H1 (cell line): ENCODE measurements at regions not wholly inside any gene's neighbourhood (a gene's known extent, or its start where the extent isn't known, plus 50 kb on each side); places are given as distances from the start of the nearest gene placed in this dataset.

Source experiments
- CTCF ChIA-PET: fragments of 300-600 bp; sonication (Branson Sonifier 250); formaldehyde crosslinking; loops from one replicate; lab custom pipeline; 2021; ENCODE audit not compliant: partially characterized antibody; lab: Charles Lee
- POLR2A ChIA-PET: fragments of 300-600 bp; sonication (Branson Sonifier 250); formaldehyde crosslinking; loops from one replicate; lab custom pipeline; 2021; ENCODE audit warnings: inconsistent platforms; ENCODE audit not compliant: partially characterized antibody; lab: Charles Lee
- DNase-seq, 2 experiments: peaks; one replicate each; pipeline versions ENCODE4 v3.0.0 to v3.0.0-alpha.2; 2010 to 2022; ENCODE audit warnings: low spot score in 2 of 2, low read depth in 1 of 2, mixed read lengths in 1 of 2
- FAIRE-seq: peaks from 2 replicates; lab custom pipeline; 2011; peaks lifted over from hg19 to GRCh38; lab: Jason Lieb, UNC
- H2AFZ ChIP-seq: 2 replicates; pipeline ENCODE4 v1.8.1; 2012; ENCODE audit warnings: low read length, inconsistent platforms
- H2AK5ac ChIP-seq: 2 replicates; pipeline ENCODE4 v1.6.1; 2013; ENCODE audit warnings: low read depth, low read length
- H2BK120ac ChIP-seq: replicated peaks from 2 replicates; pipeline ENCODE3; 2013; ENCODE audit warnings: low read depth, low read length, inconsistent platforms
- H2BK12ac ChIP-seq: 2 replicates; pipeline ENCODE4 v1.6.1; 2013; ENCODE audit warnings: low read depth, low read length
- H2BK15ac ChIP-seq: 2 replicates; pipeline ENCODE4 v1.6.1; 2013; ENCODE audit warnings: low read length
- H2BK20ac ChIP-seq: 2 replicates; pipeline ENCODE4 v1.6.1; 2013; ENCODE audit warnings: low read length
- H2BK5ac ChIP-seq: 2 replicates; pipeline ENCODE4 v1.6.1; 2013; ENCODE audit warnings: low read depth, low read length
- H3K14ac ChIP-seq: 2 replicates; pipeline ENCODE4 v1.6.1; 2013; ENCODE audit warnings: inconsistent platforms; ENCODE audit not compliant: insufficient read length
- H3K18ac ChIP-seq: 2 replicates; pipeline ENCODE4 v1.6.1; 2013; ENCODE audit warnings: low read length; ENCODE audit errors: extremely low read depth
- H3K23ac ChIP-seq: 2 replicates; pipeline ENCODE4 v1.6.1; 2013; ENCODE audit warnings: inconsistent platforms; ENCODE audit not compliant: insufficient read length
- H3K23me2 ChIP-seq: 2 replicates; pipeline ENCODE4 v1.6.1; 2013; ENCODE audit warnings: low read depth, low read length
- H3K27ac ChIP-seq: 2 replicates; pipeline ENCODE4 v1.6.1; 2011; ENCODE audit warnings: low read depth, low read length, inconsistent platforms
- H3K27me3 ChIP-seq, 4 experiments: replicated peaks in 1 of 4; 1 replicate in 1 of 4; 2 replicates in 3 of 4; pipeline versions ENCODE4 v1.6.1 to v1.8.1; 2011 to 2013; ENCODE audit warnings: low read length in 3 of 4, mild to moderate bottlenecking in 3 of 4, inconsistent platforms in 2 of 4, mixed read lengths in 2 of 4, moderate library complexity in 1 of 4; ENCODE audit not compliant: control insufficient read depth in 3 of 4, insufficient read depth in 3 of 4; ENCODE audit errors: extremely low read depth in 1 of 4
- H3K36me3 ChIP-seq, 4 experiments: 2 replicates each; pipeline versions ENCODE4 v1.6.1 to v1.8.1; 2011 to 2013; ENCODE audit warnings: mild to moderate bottlenecking in 4 of 4, low read length in 3 of 4, moderate library complexity in 2 of 4, control low read depth in 1 of 4, inconsistent platforms in 1 of 4; ENCODE audit not compliant: insufficient read depth in 4 of 4, control insufficient read depth in 2 of 4
- H3K4ac ChIP-seq: replicated peaks from 2 replicates; pipeline ENCODE3; 2013; ENCODE audit warnings: low read length, low read depth, mixed read lengths, inconsistent platforms; ENCODE audit not compliant: insufficient read length
- H3K4me1 ChIP-seq, 4 experiments: replicated peaks in 1 of 4; 1 replicate in 1 of 4; 2 replicates in 3 of 4; pipeline versions ENCODE4 v1.6.1 to v1.8.1; 2011 to 2013; ENCODE audit warnings: low read length in 3 of 4, inconsistent platforms in 2 of 4, mixed read lengths in 1 of 4; ENCODE audit not compliant: insufficient read depth in 4 of 4, control insufficient read depth in 3 of 4
- H3K4me2 ChIP-seq, 2 experiments: 2 replicates each; pipeline versions ENCODE4 v1.6.1 to v1.8.1; 2011 to 2013; ENCODE audit warnings: low read depth in 2 of 2, low read length in 2 of 2, control low read depth in 1 of 2, inconsistent platforms in 1 of 2, mild to moderate bottlenecking in 1 of 2; ENCODE audit not compliant: insufficient read depth in 1 of 2
- H3K4me3 ChIP-seq, 4 experiments: fragments of 200-600, 300-600 bp in 1 of 4; sonication (generic), shearing (Covaris generic), sonication (Bioruptor Twin) in 1 of 4; 2 replicates each; pipeline versions ENCODE4 v1.5.1 to v1.8.1; 2011 to 2016; ENCODE audit warnings: low read length in 4 of 4, low read depth in 3 of 4, control low read depth in 2 of 4, inconsistent platforms in 2 of 4, mild to moderate bottlenecking in 2 of 4, mixed read lengths in 1 of 4, moderate library complexity in 1 of 4; ENCODE audit not compliant: insufficient read depth in 2 of 4; ENCODE audit errors: extremely low read depth in 1 of 4
- H3K56ac ChIP-seq: replicated peaks from 2 replicates; pipeline ENCODE3; 2013; ENCODE audit warnings: low read depth, mild to moderate bottlenecking, mixed read lengths, low read length, inconsistent platforms; ENCODE audit not compliant: insufficient read length
- H3K79me1 ChIP-seq: 2 replicates; pipeline ENCODE4 v1.6.1; 2013; ENCODE audit warnings: low read depth, low read length, control low read depth
- H3K79me2 ChIP-seq, 2 experiments: 2 replicates each; pipeline versions ENCODE4 v1.6.1 to v1.8.1; 2012 to 2013; ENCODE audit warnings: low read length in 2 of 2, mild to moderate bottlenecking in 2 of 2, inconsistent platforms in 1 of 2; ENCODE audit not compliant: insufficient read depth in 2 of 2, control insufficient read depth in 1 of 2
- H3K9ac ChIP-seq, 4 experiments: replicated peaks in 1 of 4; 1 replicate in 1 of 4; 2 replicates in 3 of 4; pipeline versions ENCODE4 v1.6.1 to v1.8.1; 2011 to 2013; ENCODE audit warnings: low read depth in 3 of 4, low read length in 3 of 4, control low read depth in 2 of 4, mild to moderate bottlenecking in 2 of 4, moderate library complexity in 2 of 4, inconsistent platforms in 1 of 4; ENCODE audit errors: extremely low read depth in 1 of 4
- H3K9me3 ChIP-seq, 2 experiments: 2 replicates each; pipeline versions ENCODE4 v1.6.1 to v1.8.1; 2012 to 2013; ENCODE audit warnings: mild to moderate bottlenecking in 2 of 2, moderate library complexity in 2 of 2, control low read depth in 1 of 2, inconsistent platforms in 1 of 2, low read depth in 1 of 2, low read length in 1 of 2, mixed read lengths in 1 of 2; ENCODE audit not compliant: insufficient read depth in 2 of 2
- H4K20me1 ChIP-seq, 2 experiments: replicated peaks in 1 of 2; 2 replicates each; pipeline versions ENCODE3 to v1.8.1; 2011 to 2013; ENCODE audit warnings: inconsistent platforms in 2 of 2, low read length in 2 of 2, mild to moderate bottlenecking in 1 of 2; ENCODE audit not compliant: insufficient read depth in 2 of 2, control insufficient read depth in 1 of 2
- H4K5ac ChIP-seq: 2 replicates; pipeline ENCODE4 v1.6.1; 2013; ENCODE audit warnings: low read length, low read depth, mixed read lengths, inconsistent platforms; ENCODE audit not compliant: insufficient read length
- H4K8ac ChIP-seq: 2 replicates; pipeline ENCODE4 v1.8.0; 2013; ENCODE audit warnings: mild to moderate bottlenecking, moderate library complexity, low read length, inconsistent platforms; ENCODE audit not compliant: insufficient read depth; ENCODE audit errors: extremely low read depth
- H4K91ac ChIP-seq: replicated peaks from 2 replicates; pipeline ENCODE3; 2013; ENCODE audit warnings: low read length, mixed read lengths, inconsistent platforms; ENCODE audit not compliant: insufficient read length
- GTF2F1 ChIP-seq: IDR thresholded peaks from 2 replicates; pipeline ENCODE4 v1.6.1; 2012; ENCODE audit warnings: low read depth, low read length, improper control_type of control experiment, borderline replicate concordance
- SP2 ChIP-seq: IDR thresholded peaks from 2 replicates; pipeline ENCODE4 v1.6.1; 2012; ENCODE audit warnings: mild to moderate bottlenecking, low read length, inconsistent platforms
- TAF7 ChIP-seq: optimal IDR thresholded peaks from 2 replicates; pipeline ENCODE3; 2011; ENCODE audit warnings: low read depth, mild to moderate bottlenecking, inconsistent platforms, low read length, moderate library complexity, borderline replicate concordance
- TBP ChIP-seq: IDR thresholded peaks from 2 replicates; pipeline ENCODE4 v1.6.1; 2011; ENCODE audit warnings: low read depth, low read length, improper control_type of control experiment
- WGBS, 2 experiments: shearing (Covaris generic) in 1 of 2; methylation state at CpG; one replicate each; pipeline versions ENCODE4 v1.1.6 to v1.1.7; 2013 to 2015; ENCODE audit warnings: low lambda C conversion rate in 2 of 2, mixed read lengths in 2 of 2, inconsistent platforms in 1 of 2, low coverage in 1 of 2, missing lambda C conversion rate in 1 of 2; ENCODE audit not compliant: insufficient replicate concordance in 2 of 2, insufficient coverage in 1 of 2, insufficient read length in 1 of 2; ENCODE audit errors: extremely low coverage in 1 of 2, missing lambda C conversion rate in 1 of 2; 5-methylcytosine and 5-hydroxymethylcytosine counted together
- TF ChIP-seq, protein P1 (sequence below): IDR thresholded peaks from 2 replicates; pipeline ENCODE4 v1.6.1; 2012; ENCODE audit warnings: inconsistent platforms

DNA sequence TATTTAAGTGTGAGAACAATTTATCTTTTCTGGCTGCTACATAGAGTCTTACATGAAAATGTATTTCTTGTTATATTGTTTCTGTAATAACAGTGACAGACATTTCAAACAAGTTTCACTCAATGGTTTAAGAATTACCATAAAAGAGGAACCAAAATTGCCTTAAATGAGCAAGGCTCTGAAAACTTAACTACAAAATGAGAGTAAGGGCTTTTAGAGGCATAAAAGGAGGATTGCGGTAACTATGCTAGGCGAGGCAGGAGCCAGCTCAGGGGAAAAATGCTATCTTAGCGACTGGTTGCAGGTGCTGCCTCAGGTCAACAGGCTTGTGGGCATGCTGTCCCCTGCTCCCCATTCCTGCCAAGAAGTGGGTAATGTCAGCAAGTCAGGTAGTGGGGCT, 81.7 kb upstream of the MSI2 start:
- Histone ChIP-seq H3K27me3 (no peaks in the 10 kb centered on the region), H3K4me1 (no peaks in the 10 kb centered on the region), H3K4me2 (no peak overlapping the region), H3K79me1 (no peaks in the 10 kb centered on the region), H3K9me3 (no peaks in the 10 kb centered on the region), H2BK20ac (no peak overlapping the region), H2BK5ac (no peak overlapping the region), H3K36me3 (no peaks in the 10 kb centered on the region; a peak in 1 of 8 replicates), H3K4me3 (no peak overlapping the region), H3K56ac (no peak overlapping the region), H3K23me2 (no peaks in the 10 kb centered on the region), H3K4ac (no peak overlapping the region), H2AFZ (no peak overlapping the region), H2BK15ac (no peak overlapping the region), H2BK120ac (no peak overlapping the region), H3K27ac (no peak overlapping the region), H4K91ac (no peak overlapping the region), H4K8ac (no peak overlapping the region), H4K5ac (no peak overlapping the region), H3K14ac (no peak overlapping the region), H3K23ac (no peak overlapping the region), H2BK12ac (no peak overlapping the region), H4K20me1 (no peaks in the 10 kb centered on the region), H2AK5ac (no peak overlapping the region), H3K18ac (no peak overlapping the region), H3K9ac (no peak overlapping the region), H3K79me2 (no peaks in the 10 kb centered on the region)
- no peak for FAIRE-seq
- 90% methylated on average over 3 of the region's 3 CpGs; no CpG with 5 or more reads in 1 of the 2 experiments for WGBS, 2 experiments
- TF ChIP-seq TBP (no peak), GTF2F1 (no peak), SP2 (no peak), TAF7 (no peak)
- TF ChIP-seq, protein P1, sequence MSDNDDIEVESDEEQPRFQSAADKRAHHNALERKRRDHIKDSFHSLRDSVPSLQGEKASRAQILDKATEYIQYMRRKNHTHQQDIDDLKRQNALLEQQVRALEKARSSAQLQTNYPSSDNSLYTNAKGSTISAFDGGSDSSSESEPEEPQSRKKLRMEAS, result no peak
- POLR2A ChIA-PET, result no interaction called here
- CTCF ChIA-PET, result interaction anchor here (1.8 kb wide), 1 partner anchor 68 kb away, joined by 5 read pairs; no protein-coding TSS in a partner anchor
- no peak for DNase-seq
